B cell (primary cell): ENCODE measurements at regions not wholly inside any gene's neighbourhood (a gene's known extent, or its start where the extent isn't known, plus 50 kb on each side); places are given as distances from the start of the nearest gene placed in this dataset.

Source experiments
- ATAC-seq: fragments of 200-7000 bp; cut with Tn5 transposase; one replicate; pipeline ENCODE4 v1.10.0; 2021; ENCODE audit warnings: low read depth, mild to moderate bottlenecking, moderate number of reproducible peaks, moderate library complexity
- CTCF ChIA-PET: fragments of 350-600 bp; sonication (Branson Sonifier 250); formaldehyde crosslinking; loops from one replicate; lab custom pipeline; 2021; ENCODE audit warnings: antibody characterized with exemption, inconsistent platforms; lab: Charles Lee
- POLR2A ChIA-PET: fragments of 350-600 bp; sonication (Branson Sonifier 250); formaldehyde crosslinking; loops from one replicate; lab custom pipeline; 2021; ENCODE audit warnings: antibody characterized with exemption; lab: Charles Lee
- DNase-seq: peaks from one replicate; pipeline ENCODE4 v3.0.0; 2013
- H2AFZ ChIP-seq: 2 replicates; pipeline ENCODE4 v1.6.1; 2012; ENCODE audit warnings: mild to moderate bottlenecking, low read depth, low read length; ENCODE audit not compliant: insufficient read depth, poor library complexity, severe bottlenecking
- H3K27ac ChIP-seq, 2 donors: 1 replicate in 1 of 2; 2 replicates in 1 of 2; pipeline ENCODE4 v1.5.1; 2012 to 2013; ENCODE audit warnings: low read length in 2 of 2, mild to moderate bottlenecking in 2 of 2, moderate library complexity in 1 of 2
- H3K27me3 ChIP-seq, 4 experiments: fragments of 200-600 bp in 1 of 4; sonication (generic) in 1 of 4; replicated peaks in 1 of 4; 1 replicate in 2 of 4; 2 replicates in 2 of 4; pipeline versions ENCODE4 v1.6.1 to v1.7.0; 2013 to 2016; ENCODE audit warnings: low read length in 3 of 4, mild to moderate bottlenecking in 2 of 4, mixed read lengths in 1 of 4, moderate library complexity in 1 of 4; ENCODE audit not compliant: insufficient read depth in 4 of 4, control insufficient read depth in 3 of 4; ENCODE audit errors: control extremely low read depth in 1 of 4
- H3K36me3 ChIP-seq, 2 experiments: replicated peaks in 1 of 2; 1 replicate in 1 of 2; 2 replicates in 1 of 2; pipeline versions ENCODE4 v1.6.1 to v1.7.1; 2013; ENCODE audit warnings: low read length in 1 of 2; ENCODE audit not compliant: insufficient read depth in 2 of 2, control insufficient read depth in 1 of 2; ENCODE audit errors: control extremely low read depth in 1 of 2, extremely low read depth in 1 of 2
- H3K4me1 ChIP-seq, 2 donors: fragments of 200-600 bp in 1 of 2; sonication (generic) in 1 of 2; 1 replicate in 1 of 2; 2 replicates in 1 of 2; pipeline versions ENCODE4 v1.5.1 to v1.6.1; 2013 to 2017; ENCODE audit warnings: low read length in 2 of 2; ENCODE audit not compliant: control insufficient read depth in 2 of 2, insufficient read depth in 2 of 2
- H3K4me2 ChIP-seq: replicated peaks from 2 replicates; pipeline ENCODE3; 2012; ENCODE audit warnings: mild to moderate bottlenecking, low read depth, low read length; ENCODE audit not compliant: poor library complexity, severe bottlenecking
- H3K4me3 ChIP-seq, 5 experiments: fragments of 200-600 bp in 1 of 5; sonication (generic) in 1 of 5; 1 replicate in 3 of 5; 2 replicates in 2 of 5; pipeline versions ENCODE4 v1.5.1 to v1.7.0; 2011 to 2016; ENCODE audit warnings: low read length in 4 of 5, mild to moderate bottlenecking in 4 of 5, low read depth in 2 of 5, control low read depth in 1 of 5, moderate library complexity in 1 of 5; ENCODE audit not compliant: insufficient read depth in 1 of 5; ENCODE audit errors: control extremely low read depth in 1 of 5, extremely low read depth in 1 of 5
- H3K79me2 ChIP-seq: fragments of 200-600 bp; sonication (generic); one replicate; pipeline ENCODE4 v1.6.0; 2016; ENCODE audit warnings: low read length; ENCODE audit not compliant: control insufficient read depth, insufficient read depth
- H3K9ac ChIP-seq: fragments of 200-600 bp; sonication (generic); 2 replicates; pipeline ENCODE4 v1.6.1; 2017; ENCODE audit warnings: mild to moderate bottlenecking, low read length, moderate library complexity
- H3K9me3 ChIP-seq, 3 donors: one replicate each; pipeline versions ENCODE4 v1.6.1 to v1.7.1; 2013; ENCODE audit warnings: low read length in 2 of 3; ENCODE audit not compliant: control insufficient read depth in 2 of 3, insufficient read depth in 1 of 3; ENCODE audit errors: control extremely low read depth in 1 of 3
- H4K20me1 ChIP-seq: 2 replicates; pipeline ENCODE4 v1.6.0; 2012; ENCODE audit warnings: mild to moderate bottlenecking, low read length; ENCODE audit not compliant: insufficient read depth, control insufficient read depth, poor library complexity, severe bottlenecking
- H3K27ac Mint-ChIP-seq: one replicate; pipeline ENCODE4 v1.8.0; 2021; ENCODE audit warnings: mixed read lengths
- H3K27me3 Mint-ChIP-seq: one replicate; pipeline ENCODE4 v1.8.0; 2021; ENCODE audit warnings: mixed read lengths
- H3K4me1 Mint-ChIP-seq: one replicate; pipeline ENCODE4 v1.8.0; 2021; ENCODE audit warnings: mixed read lengths
- H3K4me3 Mint-ChIP-seq: one replicate; pipeline ENCODE4 v1.8.0; 2021; ENCODE audit warnings: mixed read lengths
- H3K9me3 Mint-ChIP-seq: one replicate; pipeline ENCODE4 v1.8.0; 2022; ENCODE audit warnings: mixed read lengths; ENCODE audit not compliant: insufficient read depth
- EZH2 ChIP-seq: IDR thresholded peaks from 2 replicates; pipeline ENCODE4 v1.6.1; 2012; ENCODE audit warnings: borderline replicate concordance, low read depth, mild to moderate bottlenecking, moderate library complexity, low read length; ENCODE audit not compliant: insufficient read depth, poor library complexity, severe bottlenecking
- WGBS: methylation state at CpG from one replicate; pipeline ENCODE4 v1.1.5; 2013; ENCODE audit warnings: missing lambda C conversion rate; ENCODE audit not compliant: insufficient coverage; 5-methylcytosine and 5-hydroxymethylcytosine counted together
- intact Hi-C: fragments of 100-400 bp; cut with micrococcal nuclease; formaldehyde crosslinking; loops from one replicate; pipeline ENCODE4 v1.10.0; 2022
- TF ChIP-seq, protein P1 (sequence below): fragments of 200-600 bp; IDR thresholded peaks from one replicate; pipeline ENCODE4 v1.8.0; 2022; ENCODE audit warnings: antibody characterized with exemption, mild to moderate bottlenecking

DNA sequence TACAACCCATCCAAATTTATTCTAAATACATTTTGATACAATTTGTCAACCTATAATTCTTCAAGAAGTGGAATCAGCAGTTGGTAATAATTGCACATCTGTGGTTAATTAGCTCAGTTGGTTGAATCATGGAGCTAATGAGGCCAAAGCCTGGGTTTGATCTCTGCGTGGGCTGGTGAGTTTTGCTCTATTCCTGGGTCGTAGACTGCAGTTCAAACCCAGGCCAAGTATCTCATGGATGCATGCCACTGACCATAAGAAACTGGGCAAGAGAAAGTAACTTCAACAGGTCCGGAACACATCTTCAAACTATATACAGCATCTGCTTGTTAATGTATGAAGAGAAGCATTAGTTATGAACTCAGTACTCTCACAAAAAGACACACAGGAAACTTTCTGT lies 779.7 kb downstream of the USP25 start:
- no peak for TF ChIP-seq EZH2
- TF ChIP-seq, protein P1, sequence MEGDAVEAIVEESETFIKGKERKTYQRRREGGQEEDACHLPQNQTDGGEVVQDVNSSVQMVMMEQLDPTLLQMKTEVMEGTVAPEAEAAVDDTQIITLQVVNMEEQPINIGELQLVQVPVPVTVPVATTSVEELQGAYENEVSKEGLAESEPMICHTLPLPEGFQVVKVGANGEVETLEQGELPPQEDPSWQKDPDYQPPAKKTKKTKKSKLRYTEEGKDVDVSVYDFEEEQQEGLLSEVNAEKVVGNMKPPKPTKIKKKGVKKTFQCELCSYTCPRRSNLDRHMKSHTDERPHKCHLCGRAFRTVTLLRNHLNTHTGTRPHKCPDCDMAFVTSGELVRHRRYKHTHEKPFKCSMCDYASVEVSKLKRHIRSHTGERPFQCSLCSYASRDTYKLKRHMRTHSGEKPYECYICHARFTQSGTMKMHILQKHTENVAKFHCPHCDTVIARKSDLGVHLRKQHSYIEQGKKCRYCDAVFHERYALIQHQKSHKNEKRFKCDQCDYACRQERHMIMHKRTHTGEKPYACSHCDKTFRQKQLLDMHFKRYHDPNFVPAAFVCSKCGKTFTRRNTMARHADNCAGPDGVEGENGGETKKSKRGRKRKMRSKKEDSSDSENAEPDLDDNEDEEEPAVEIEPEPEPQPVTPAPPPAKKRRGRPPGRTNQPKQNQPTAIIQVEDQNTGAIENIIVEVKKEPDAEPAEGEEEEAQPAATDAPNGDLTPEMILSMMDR = no peak
- Mint-ChIP-seq H3K9me3 (no peaks in the 10 kb centered on the region), H3K27ac (no peak overlapping the region), H3K4me1 (no peaks in the 10 kb centered on the region), H3K27me3 (no peaks in the 10 kb centered on the region), H3K4me3 (no peak overlapping the region)
- Histone ChIP-seq H3K4me3 (no peak overlapping the region), H3K27ac (no peak overlapping the region), H3K79me2 (no peaks in the 10 kb centered on the region), H3K4me2 (no peak overlapping the region), H2AFZ (no peak overlapping the region), H3K4me1 (no peaks in the 10 kb centered on the region), H3K36me3 (no peaks in the 10 kb centered on the region), H3K9ac (no peak overlapping the region), H4K20me1 (no peaks in the 10 kb centered on the region), H3K9me3 (no peaks in the 10 kb centered on the region), H3K27me3 (no peaks in the 10 kb centered on the region)
- intact Hi-C loops = no loop called here
- ChIA-PET CTCF (no interaction called here), POLR2A (no interaction called here)
- ATAC-seq = no peak
- 100% methylated on average over 2 of the region's 3 CpGs for WGBS
- no peak for DNase-seq

- Mint-ChIP-seq H3K4me1 (no peaks in the 10 kb centered on the region), H3K9me3 (no peaks in the 10 kb centered on the region), H3K27ac (no peak overlapping the region), H3K4me3 (no peak overlapping the region), H3K27me3 (no peaks in the 10 kb centered on the region)
- H3K4me3 ChIP-seq = no peak overlapping the region
- no CpG with 5 or more reads among the region's 2 CpGs for WGBS
- H3K4me1 ChIP-seq = no peaks in the 10 kb centered on the region
- H3K4me2 ChIP-seq = no peak overlapping the region
- ATAC-seq (no peak), DNase-seq (no peak)
- H3K79me2 ChIP-seq = no peaks in the 10 kb centered on the region
- H3K27me3 ChIP-seq = no peaks in the 10 kb centered on the region
- no peak for TF ChIP-seq EZH2
- TF ChIP-seq, protein P1 = no peak
- H3K27ac ChIP-seq = no peak overlapping the region
- ChIA-PET POLR2A (no interaction called here), CTCF (no interaction called here)
- intact Hi-C loops = no loop called here
- no peak overlapping the region for H2AFZ ChIP-seq
- no peaks in the 10 kb centered on the region for H3K9me3 ChIP-seq
- no peak overlapping the region for H3K9ac ChIP-seq
- H4K20me1 ChIP-seq = no peaks in the 10 kb centered on the region
- no peaks in the 10 kb centered on the region for H3K36me3 ChIP-seq
These were observed 784.5 kb downstream of the USP25 start for GRCh38 chr21:16514316-16514715.
